HCT116 (cell line): ENCODE measurements at regions not wholly inside any gene's neighbourhood (a gene's known extent, or its start where the extent isn't known, plus 50 kb on each side); places are given as distances from the start of the nearest gene placed in this dataset.

ENCODE experiments used
- ATAC-seq: fragments of 200-7000 bp; cut with Tn5 transposase; 2 replicates; pipeline ENCODE4 v1.9.1; 2020; ENCODE audit warnings: mild to moderate bottlenecking, moderate library complexity
- BruUV-seq: library from RNA; stranded (reverse); fragments of 400-500 nt; replicated peaks from 2 replicates; lab custom pipeline; 2021; lab: Mats Ljungman, UMichigan
- CTCF ChIA-PET: fragments of 300-600 bp; sonication (Branson Sonifier 250); formaldehyde crosslinking; loops from one replicate; lab custom pipeline; 2021; ENCODE audit warnings: antibody characterized with exemption; lab: Charles Lee
- POLR2A ChIA-PET: fragments of 300-600, 350-600 bp; sonication (Branson Sonifier 250); formaldehyde crosslinking; loops from one replicate; lab custom pipeline; 2021; ENCODE audit warnings: antibody characterized with exemption; lab: Charles Lee
- RAD21 ChIA-PET, 2 experiments: fragments of 300-600 bp; sonication (Branson Sonifier 250); formaldehyde crosslinking; loops; one replicate each; lab custom pipeline; 2023; ENCODE audit warnings: low total read pairs in 2 of 2; ENCODE audit not compliant: uncharacterized antibody in 2 of 2, unreplicated experiment in 2 of 2, low non-redundant PET in 1 of 2; lab: Charles Lee
- DNase-seq: peaks from one replicate; pipeline ENCODE4 v3.0.0-alpha.2; 2010; ENCODE audit warnings: low read depth, low spot score
- H2AFZ ChIP-seq: fragments of 200-600 bp; shearing (Covaris generic), sonication (generic); 2 replicates; pipeline ENCODE4 v1.6.1; 2017; ENCODE audit warnings: low read depth, mixed run types, mixed read lengths, antibody characterized with exemption, low read length; ENCODE audit not compliant: poor library complexity, severe bottlenecking
- H3K27ac ChIP-seq: 2 replicates; pipeline ENCODE4 v1.5.1; 2012; ENCODE audit warnings: low read depth, low read length
- H3K27me3 ChIP-seq: fragments of 200-600 bp; sonication (generic); 2 replicates; pipeline ENCODE4 v1.6.1; 2016; ENCODE audit warnings: mixed run types, low read length, mixed read lengths; ENCODE audit not compliant: insufficient read depth
- H3K36me3 ChIP-seq, 2 experiments: fragments of 200-500 bp in 1 of 2; fragments of 200-600 bp in 1 of 2; sonication (Bioruptor generic) in 1 of 2; sonication (generic) in 1 of 2; 2 replicates each; pipeline versions ENCODE4 v1.5.1 to v1.6.1; 2014 to 2016; ENCODE audit warnings: low read length in 2 of 2, inconsistent platforms in 1 of 2, mixed read lengths in 1 of 2, mixed run types in 1 of 2; ENCODE audit not compliant: insufficient read depth in 2 of 2, control insufficient read depth in 1 of 2
- H3K4me1 ChIP-seq, 2 experiments: fragments of 200-600 bp in 1 of 2; sonication (generic) in 1 of 2; 2 replicates each; pipeline versions ENCODE4 v1.5.1 to v1.6.1; 2012 to 2017; ENCODE audit warnings: low read length in 2 of 2, inconsistent platforms in 1 of 2, mild to moderate bottlenecking in 1 of 2, mixed read lengths in 1 of 2, mixed run types in 1 of 2, moderate library complexity in 1 of 2; ENCODE audit not compliant: insufficient read depth in 2 of 2, control insufficient read depth in 1 of 2
- H3K4me2 ChIP-seq: fragments of 200-600 bp; sonication (generic); 2 replicates; pipeline ENCODE4 v1.6.1; 2017; ENCODE audit warnings: mixed run types, low read length, mixed read lengths
- H3K4me3 ChIP-seq, 2 experiments: fragments of 200-600 bp in 1 of 2; sonication (generic) in 1 of 2; replicated peaks in 1 of 2; 2 replicates each; pipeline ENCODE4 v1.5.1; 2011 to 2016; ENCODE audit warnings: low read length in 2 of 2, control low read depth in 1 of 2, low read depth in 1 of 2, mild to moderate bottlenecking in 1 of 2, mixed read lengths in 1 of 2, mixed run types in 1 of 2
- H3K79me2 ChIP-seq: fragments of 200-600 bp; sonication (generic); 2 replicates; pipeline ENCODE4 v1.6.1; 2017; ENCODE audit warnings: mild to moderate bottlenecking, mixed run types, low read length, moderate library complexity, mixed read lengths; ENCODE audit not compliant: insufficient read depth
- H3K9ac ChIP-seq: fragments of 200-600 bp; sonication (generic); 2 replicates; pipeline ENCODE4 v1.6.1; 2016; ENCODE audit warnings: low read length, mixed read lengths
- H3K9me2 ChIP-seq: fragments of 200-600 bp; sonication (generic), shearing (Covaris generic); 2 replicates; pipeline ENCODE4 v1.6.1; 2017; ENCODE audit warnings: mixed run types, mild to moderate bottlenecking, moderate library complexity; ENCODE audit not compliant: insufficient read depth
- H3K9me3 ChIP-seq, 2 experiments: fragments of 200-500 bp in 1 of 2; fragments of 200-600 bp in 1 of 2; sonication (Bioruptor generic) in 1 of 2; sonication (generic) in 1 of 2; 2 replicates each; pipeline ENCODE4 v1.6.1; 2014 to 2017; ENCODE audit warnings: low read length in 2 of 2, mixed read lengths in 2 of 2, inconsistent platforms in 1 of 2, low read depth in 1 of 2, mild to moderate bottlenecking in 1 of 2, mixed run types in 1 of 2, moderate library complexity in 1 of 2; ENCODE audit not compliant: control insufficient read depth in 1 of 2, insufficient read depth in 1 of 2
- H4K20me1 ChIP-seq: fragments of 200-600 bp; sonication (generic), shearing (Covaris generic); 2 replicates; pipeline ENCODE4 v1.6.1; 2017; ENCODE audit warnings: mixed run types, mild to moderate bottlenecking, moderate library complexity; ENCODE audit not compliant: insufficient read depth
- ATF3 ChIP-seq: IDR thresholded peaks from 2 replicates; pipeline ENCODE4 v1.6.1; 2012
- CBX3 ChIP-seq: IDR thresholded peaks from 2 replicates; pipeline ENCODE4 v1.6.1; 2012; ENCODE audit warnings: low read depth
- CTCF ChIP-seq, 3 experiments: fragments of 200-600 bp in 1 of 3; sonication (generic) in 1 of 3; IDR thresholded peaks in 2 of 3; conservative IDR thresholded peaks in 1 of 3; 2 replicates each; pipeline ENCODE4 v1.5.1; 2012 to 2017; ENCODE audit warnings: low read depth in 2 of 3, low read length in 2 of 3, antibody characterized with exemption in 1 of 3, borderline replicate concordance in 1 of 3, control low read depth in 1 of 3, mild to moderate bottlenecking in 1 of 3, mixed read lengths in 1 of 3, mixed run types in 1 of 3, moderate library complexity in 1 of 3; ENCODE audit not compliant: insufficient read depth in 1 of 3
- ELF1 ChIP-seq: IDR thresholded peaks from 2 replicates; pipeline ENCODE4 v1.6.1; 2012; ENCODE audit warnings: low read depth, borderline replicate concordance
- FOSL1 ChIP-seq: IDR thresholded peaks from 2 replicates; pipeline ENCODE4 v1.6.1; 2012; ENCODE audit warnings: low read depth
- JUND ChIP-seq: IDR thresholded peaks from 2 replicates; pipeline ENCODE4 v1.6.1; 2012
- MAX ChIP-seq: IDR thresholded peaks from 2 replicates; pipeline ENCODE4 v1.6.1; 2012
- POLR2A ChIP-seq: IDR thresholded peaks from 2 replicates; pipeline ENCODE4 v1.7.0; 2011; ENCODE audit warnings: borderline replicate concordance; ENCODE audit not compliant: insufficient read depth, insufficient read length; ENCODE audit errors: extremely low read depth
- RAD21 ChIP-seq: IDR thresholded peaks from 2 replicates; pipeline ENCODE4 v1.6.1; 2012; ENCODE audit warnings: low read depth, mild to moderate bottlenecking
- SRF ChIP-seq: IDR thresholded peaks from 2 replicates; pipeline ENCODE4 v1.6.1; 2012; ENCODE audit warnings: low read depth
- TCF7L2 ChIP-seq: IDR thresholded peaks from 2 replicates; pipeline ENCODE4 v1.7.0; 2011; ENCODE audit warnings: borderline replicate concordance, inconsistent platforms; ENCODE audit not compliant: insufficient read depth, insufficient read length; ENCODE audit errors: extremely low read depth
- YY1 ChIP-seq: IDR thresholded peaks from 2 replicates; pipeline ENCODE4 v1.6.1; 2011; ENCODE audit warnings: low read length, low read depth, moderate library complexity, mild to moderate bottlenecking; ENCODE audit not compliant: insufficient replicate concordance; ENCODE audit errors: extremely low read depth
- ZBTB33 ChIP-seq: IDR thresholded peaks from 2 replicates; pipeline ENCODE4 v1.6.1; 2011; ENCODE audit warnings: mild to moderate bottlenecking, low read length, moderate library complexity; ENCODE audit not compliant: insufficient replicate concordance; ENCODE audit errors: extremely low read depth
- ZFX ChIP-seq: fragments of 450-650 bp; IDR thresholded peaks from 2 replicates; pipeline ENCODE4 v1.6.1; 2017
- ZNF274 ChIP-seq: fragments of 200-500 bp; sonication (Bioruptor generic); IDR thresholded peaks from 2 replicates; pipeline ENCODE4 v1.6.1; 2014; ENCODE audit warnings: mild to moderate bottlenecking, low read depth, low read length, inconsistent platforms
- intact Hi-C: fragments of 100-400 bp; cut with micrococcal nuclease; formaldehyde crosslinking; loops from 2 replicates; pipeline ENCODE4 v1.10.0; 2022

GRCh38 chr2:33782395-33783230 lies 183.5 kb upstream of the FAM98A start:
- Histone ChIP-seq H2AFZ (no peak overlapping the region), H3K9me3 (no peaks in the 10 kb centered on the region), H3K27me3 (no peaks in the 10 kb centered on the region), H3K9me2 (no peaks in the 10 kb centered on the region), H3K9ac (no peak overlapping the region), H3K4me3 (no peak overlapping the region), H3K79me2 (no peaks in the 10 kb centered on the region), H4K20me1 (no peaks in the 10 kb centered on the region), H3K36me3 (no peaks in the 10 kb centered on the region), H3K4me1 (no peaks in the 10 kb centered on the region), H3K4me2 (no peak overlapping the region), H3K27ac (no peak overlapping the region)
- intact Hi-C loops: no loop called here
- POLR2A ChIA-PET: no interaction called here
- RAD21 ChIA-PET: no interaction called here
- no peak for ATAC-seq
- CTCF ChIA-PET: no interaction called here
- DNase-seq: no peak
- TF ChIP-seq RAD21: peak; percentile 15; the same call in 1 of the 2 replicates
- no peak for TF ChIP-seq ATF3
- TF ChIP-seq MAX: no peak
- TF ChIP-seq JUND: no peak
- TF ChIP-seq CBX3: no peak
- 0 out of 6 replicates have a peak, but pooled peaks of 1 of the 3 experiments have one; percentile 13 for TF ChIP-seq CTCF (IDR thresholded peaks at IDR 0.05 in 2 of 3, conservative IDR thresholded peaks at IDR 0.05 in 1 of 3; ENCODE audit: borderline replicate concordance in 1 of 3, insufficient read depth in 1 of 3, low read depth in 2 of 3, low read length in 2 of 3)
- no TSS peak for BruUV-seq

GRCh38 chr2:33777786-33778185 lies 178.7 kb upstream of the FAM98A start:
- Histone ChIP-seq H2AFZ (no peak overlapping the region), H3K36me3 (no peaks in the 10 kb centered on the region), H3K79me2 (no peaks in the 10 kb centered on the region), H4K20me1 (no peaks in the 10 kb centered on the region), H3K4me3 (no peak overlapping the region), H3K27me3 (no peaks in the 10 kb centered on the region), H3K4me1 (no peaks in the 10 kb centered on the region), H3K9ac (no peak overlapping the region), H3K4me2 (no peak overlapping the region), H3K27ac (no peak overlapping the region), H3K9me2 (no peaks in the 10 kb centered on the region), H3K9me3 (no peaks in the 10 kb centered on the region)
- POLR2A ChIA-PET: no interaction called here
- BruUV-seq: no TSS peak
- CTCF ChIA-PET: no interaction called here
- intact Hi-C loops: no loop called here
- no peak for ATAC-seq
- RAD21 ChIA-PET: no interaction called here
- no peak for DNase-seq
- TF ChIP-seq FOSL1 (no peak), POLR2A (no peak), ZNF274 (no peak), ELF1 (no peak), SRF (no peak), TCF7L2 (no peak), CBX3 (no peak), ZBTB33 (no peak), YY1 (no peak), ZFX (no peak), RAD21 (no peak)
